Sigmoid colon (tissue), 6 donors: ENCODE measurements at regions not wholly inside any gene's neighbourhood (a gene's known extent, or its start where the extent isn't known, plus 50 kb on each side); places are given as distances from the start of the nearest gene placed in this dataset.

Experiments used
- DNase-seq: peaks from one replicate; pipeline ENCODE4 v3.0.0-alpha.2; 2019
- H3K27ac ChIP-seq, 4 donors: fragments of 200-600 bp; sonication (generic); one replicate each; pipeline ENCODE4 v1.5.1; 2016 to 2019; ENCODE audit warnings: mild to moderate bottlenecking in 1 of 4
- H3K27me3 ChIP-seq, 3 donors: fragments of 200-600 bp; sonication (generic); one replicate each; pipeline ENCODE4 v1.5.1; 2019; ENCODE audit warnings: mild to moderate bottlenecking in 1 of 3
- H3K36me3 ChIP-seq, 4 donors: fragments of 200-600 bp; sonication (generic); one replicate each; pipeline ENCODE4 v1.5.1; 2016 to 2019
- H3K4me1 ChIP-seq, 4 donors: fragments of 200-600 bp; sonication (generic); one replicate each; pipeline ENCODE4 v1.5.1; 2017 to 2019
- H3K4me3 ChIP-seq, 4 donors: fragments of 200-600 bp; sonication (generic); one replicate each; pipeline ENCODE4 v1.5.1; 2017 to 2019; ENCODE audit warnings: mild to moderate bottlenecking in 2 of 4, moderate library complexity in 1 of 4
- H3K9me3 ChIP-seq, 4 donors: fragments of 200-600 bp in 3 of 4; sonication (generic) in 3 of 4; one replicate each; pipeline versions ENCODE4 v1.5.1 to v1.6.1; 2013 to 2019
- EP300 ChIP-seq, 4 donors: sonication (generic); formaldehyde crosslinking; IDR thresholded peaks; one replicate each; pipeline ENCODE4 v1.6.1; 2017; ENCODE audit warnings: antibody characterized with exemption in 4 of 4
- POLR2A ChIP-seq, 2 donors: fragments of 450-650 bp; IDR thresholded peaks; one replicate each; pipeline ENCODE4 v1.6.1; 2016; ENCODE audit warnings: antibody characterized with exemption in 2 of 2, mild to moderate bottlenecking in 2 of 2, moderate library complexity in 2 of 2
- POLR2AphosphoS5 ChIP-seq, 4 donors: sonication (generic); formaldehyde crosslinking; IDR thresholded peaks; one replicate each; pipeline ENCODE4 v1.6.1; 2017; ENCODE audit warnings: antibody characterized with exemption in 4 of 4
- WGBS, 2 donors: extraction: QIAGEN DNeasy Blood & Tissue Kit; methylation state at CpG; one replicate each; pipeline ENCODE4 v1.1.7; 2013; 5-methylcytosine and 5-hydroxymethylcytosine counted together
- intact Hi-C: fragments of 100-400 bp; cut with DNase I; formaldehyde crosslinking; loops from one replicate; pipeline ENCODE4 v1.15.1; 2023
- TF ChIP-seq, protein P1 (sequence below), 4 experiments: fragments of 450-650 bp in 3 of 4; fragments of 200-600 bp in 1 of 4; IDR thresholded peaks; one replicate each; pipeline ENCODE4 v1.5.1; 2016 to 2019; ENCODE audit warnings: antibody characterized with exemption in 4 of 4, mild to moderate bottlenecking in 3 of 4, moderate library complexity in 2 of 4
- donor health status: healthy with polysubstance abuse.
- donor health status: healthy.

DNA sequence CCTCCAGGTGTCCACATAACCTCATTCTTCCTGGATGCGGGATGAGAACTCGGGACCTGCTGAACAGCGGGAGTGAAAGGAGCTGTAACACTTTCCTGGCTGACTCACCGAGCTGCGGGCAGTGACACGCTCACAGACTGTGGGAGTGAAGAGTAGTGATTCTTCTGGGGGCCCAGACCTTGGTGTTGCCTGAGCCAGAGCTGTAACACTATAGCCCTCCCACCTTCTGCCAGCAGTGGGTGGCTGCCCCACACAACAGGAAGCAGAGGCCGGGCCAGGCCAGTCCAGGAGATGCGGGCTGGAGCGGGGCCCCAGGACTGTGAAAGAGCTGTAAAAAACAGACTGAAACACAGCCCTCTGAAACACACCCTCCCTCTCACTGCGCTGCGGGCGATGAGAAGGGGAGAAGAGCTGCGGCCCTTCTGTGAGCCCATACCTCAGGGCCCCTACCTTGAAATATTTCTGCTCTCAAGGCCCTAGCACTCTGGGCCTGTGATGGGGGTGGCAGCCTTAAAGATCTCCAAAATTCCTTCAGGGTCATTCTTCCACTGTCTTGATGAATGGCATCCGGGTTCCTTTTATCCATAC, 464.0 kb upstream of the CCDC54 start:
- DNase-seq, result no peak
- intact Hi-C loops, result no loop called here
- Histone ChIP-seq H3K4me1 (no peaks in the 10 kb centered on the region), H3K4me3 (no peak overlapping the region), H3K9me3 (no peaks in the 10 kb centered on the region), H3K27ac (no peak overlapping the region), H3K36me3 (no peaks in the 10 kb centered on the region), H3K27me3 (no peaks in the 10 kb centered on the region)
- TF ChIP-seq EP300 (IDR thresholded peaks at IDR 0.05), result no peak
- no peak for TF ChIP-seq POLR2A (IDR thresholded peaks at IDR 0.05)
- TF ChIP-seq, protein P1, sequence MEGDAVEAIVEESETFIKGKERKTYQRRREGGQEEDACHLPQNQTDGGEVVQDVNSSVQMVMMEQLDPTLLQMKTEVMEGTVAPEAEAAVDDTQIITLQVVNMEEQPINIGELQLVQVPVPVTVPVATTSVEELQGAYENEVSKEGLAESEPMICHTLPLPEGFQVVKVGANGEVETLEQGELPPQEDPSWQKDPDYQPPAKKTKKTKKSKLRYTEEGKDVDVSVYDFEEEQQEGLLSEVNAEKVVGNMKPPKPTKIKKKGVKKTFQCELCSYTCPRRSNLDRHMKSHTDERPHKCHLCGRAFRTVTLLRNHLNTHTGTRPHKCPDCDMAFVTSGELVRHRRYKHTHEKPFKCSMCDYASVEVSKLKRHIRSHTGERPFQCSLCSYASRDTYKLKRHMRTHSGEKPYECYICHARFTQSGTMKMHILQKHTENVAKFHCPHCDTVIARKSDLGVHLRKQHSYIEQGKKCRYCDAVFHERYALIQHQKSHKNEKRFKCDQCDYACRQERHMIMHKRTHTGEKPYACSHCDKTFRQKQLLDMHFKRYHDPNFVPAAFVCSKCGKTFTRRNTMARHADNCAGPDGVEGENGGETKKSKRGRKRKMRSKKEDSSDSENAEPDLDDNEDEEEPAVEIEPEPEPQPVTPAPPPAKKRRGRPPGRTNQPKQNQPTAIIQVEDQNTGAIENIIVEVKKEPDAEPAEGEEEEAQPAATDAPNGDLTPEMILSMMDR (IDR thresholded peaks at IDR 0.05), result no peak
- TF ChIP-seq POLR2AphosphoS5 (IDR thresholded peaks at IDR 0.05), result no peak
- WGBS, 2 donors, result 65 to 71% methylated on average over 14 of the region's 14 CpGs

DNA sequence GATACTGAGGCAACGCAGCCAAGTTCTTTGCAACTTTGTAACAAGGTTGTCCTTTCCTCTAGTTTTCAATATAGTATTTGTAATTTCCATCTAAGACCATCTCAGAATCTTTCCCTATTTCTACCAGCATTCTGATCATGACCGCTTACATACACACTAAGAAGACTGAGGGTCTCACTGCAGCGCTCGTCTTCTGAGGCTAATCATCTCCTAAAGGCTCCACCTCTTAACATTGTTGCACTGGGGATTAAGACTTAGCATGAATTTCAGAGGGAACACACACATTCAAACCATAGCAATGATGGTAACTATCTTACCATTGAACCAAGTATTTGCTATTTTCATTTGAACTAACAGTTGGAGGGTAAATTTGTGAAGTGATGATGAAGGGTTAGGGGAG, 463.3 kb upstream of the CCDC54 start:
- WGBS, 2 donors, result 83 to 90% methylated on average over 4 of the region's 4 CpGs
- Histone ChIP-seq H3K4me3 (no peak overlapping the region), H3K9me3 (no peaks in the 10 kb centered on the region), H3K4me1 (no peaks in the 10 kb centered on the region), H3K36me3 (no peaks in the 10 kb centered on the region), H3K27me3 (no peaks in the 10 kb centered on the region), H3K27ac (no peak overlapping the region)
- intact Hi-C loops, result no loop called here
- TF ChIP-seq POLR2AphosphoS5 (IDR thresholded peaks at IDR 0.05) (no peak), EP300 (IDR thresholded peaks at IDR 0.05) (no peak), POLR2A (IDR thresholded peaks at IDR 0.05) (no peak)
- TF ChIP-seq, protein P1 (IDR thresholded peaks at IDR 0.05), result no peak
- no peak for DNase-seq

DNA sequence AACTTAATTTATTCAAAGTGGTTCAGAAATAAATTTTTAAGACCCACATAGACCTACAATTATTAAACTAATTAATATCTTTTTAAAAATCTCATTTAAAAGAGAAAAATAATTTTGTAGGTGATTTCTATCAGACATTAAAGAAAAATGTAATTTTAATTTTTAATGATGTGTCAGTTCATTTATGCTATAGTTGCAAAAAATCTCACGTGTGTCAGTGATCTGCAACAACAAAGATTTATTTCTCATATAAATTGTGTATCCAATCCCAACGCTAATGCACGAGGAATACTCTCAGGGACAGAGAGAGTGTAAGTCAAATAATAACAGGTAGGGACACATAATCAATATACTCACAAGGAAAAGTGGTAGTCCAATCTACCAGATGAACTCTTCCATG, 456.6 kb upstream of the CCDC54 start:
- 85 to 91% methylated on average over 3 of the region's 3 CpGs for WGBS, 2 donors

DNA sequence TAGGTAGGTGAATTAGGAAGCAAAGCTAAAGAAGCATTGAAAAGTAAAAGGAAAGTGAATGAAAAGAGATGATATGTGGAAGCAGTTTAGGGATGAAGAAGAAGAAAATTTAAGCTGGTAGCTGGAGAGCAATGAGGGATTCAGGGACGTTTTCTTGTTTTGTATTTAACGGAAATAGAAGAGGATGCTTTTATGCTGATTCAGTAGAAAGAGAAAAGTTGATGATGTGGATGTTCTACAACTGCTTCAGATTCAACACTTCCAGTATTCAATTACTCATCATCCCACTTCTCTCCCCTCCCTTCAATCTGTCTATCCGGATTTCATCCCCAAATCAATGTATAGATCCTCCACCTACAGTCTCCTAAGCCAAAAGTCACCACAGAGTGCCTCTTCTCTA, 448.2 kb upstream of the CCDC54 start:
- Histone ChIP-seq H3K27me3 (no peaks in the 10 kb centered on the region), H3K36me3 (no peaks in the 10 kb centered on the region), H3K9me3 (no peaks in the 10 kb centered on the region), H3K4me3 (no peak overlapping the region), H3K27ac (no peak overlapping the region), H3K4me1 (no peaks in the 10 kb centered on the region)
- DNase-seq, result no peak
- WGBS, 2 donors, result 72 to 76% methylated on average over 3 of the region's 3 CpGs
- intact Hi-C loops, result no loop called here
- TF ChIP-seq, protein P1 (IDR thresholded peaks at IDR 0.05), result no peak
- TF ChIP-seq POLR2A (IDR thresholded peaks at IDR 0.05) (no peak), EP300 (IDR thresholded peaks at IDR 0.05) (no peak), POLR2AphosphoS5 (IDR thresholded peaks at IDR 0.05) (no peak)

More for the DNA sequence above, 456.6 kb upstream of the CCDC54 start:
- intact Hi-C loops, result no loop called here
- no peaks in the 10 kb centered on the region for H3K27me3 ChIP-seq
- H3K36me3 ChIP-seq, result no peaks in the 10 kb centered on the region
- TF ChIP-seq POLR2AphosphoS5 (IDR thresholded peaks at IDR 0.05) (no peak), EP300 (IDR thresholded peaks at IDR 0.05) (no peak), POLR2A (IDR thresholded peaks at IDR 0.05) (no peak)
- TF ChIP-seq, protein P1 (IDR thresholded peaks at IDR 0.05), result no peak
- H3K27ac ChIP-seq, result no peak overlapping the region
- no peaks in the 10 kb centered on the region for H3K9me3 ChIP-seq
- no peaks in the 10 kb centered on the region for H3K4me1 ChIP-seq
- H3K4me3 ChIP-seq, result no peak overlapping the region
- no peak for DNase-seq

DNA sequence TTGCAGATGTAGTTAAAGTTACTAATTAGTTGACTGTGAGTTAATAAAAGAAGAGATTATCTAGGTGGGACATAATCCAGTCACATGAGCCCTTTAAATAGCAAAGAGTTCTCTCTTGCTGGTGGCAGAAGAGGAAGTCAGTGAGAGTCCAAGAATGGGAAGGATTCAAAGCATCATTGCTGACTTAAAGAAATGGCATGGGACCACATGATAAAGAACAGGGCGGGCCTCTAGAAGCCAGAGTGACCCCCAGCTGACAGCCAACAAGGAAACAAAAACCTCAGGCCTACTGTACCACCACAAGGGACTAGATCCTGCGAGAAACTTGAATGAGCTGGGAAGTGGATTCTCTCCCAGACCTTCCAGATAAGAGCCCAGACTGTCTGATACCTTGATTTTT, 447.2 kb upstream of the CCDC54 start:
- Histone ChIP-seq H3K36me3 (no peaks in the 10 kb centered on the region), H3K4me3 (no peak overlapping the region), H3K9me3 (no peaks in the 10 kb centered on the region), H3K4me1 (no peaks in the 10 kb centered on the region), H3K27me3 (no peaks in the 10 kb centered on the region), H3K27ac (no peak overlapping the region)
- DNase-seq, result no peak
- TF ChIP-seq POLR2A (IDR thresholded peaks at IDR 0.05) (no peak), EP300 (IDR thresholded peaks at IDR 0.05) (no peak), POLR2AphosphoS5 (IDR thresholded peaks at IDR 0.05) (no peak)
- TF ChIP-seq, protein P1 (IDR thresholded peaks at IDR 0.05), result no peak
- WGBS, 2 donors, result 48 to 73% methylated on average over 2 of the region's 2 CpGs
- intact Hi-C loops, result no loop called here
